GM19240 (cell line): ENCODE measurements at regions not wholly inside any gene's neighbourhood (a gene's known extent, or its start where the extent isn't known, plus 50 kb on each side); places are given as distances from the start of the nearest gene placed in this dataset.

ENCODE experiments used
- DNase-seq: peaks from one replicate; pipeline ENCODE4 v3.0.0; 2011; ENCODE audit warnings: low spot score; ENCODE audit not compliant: insufficient read length

- no peak for DNase-seq
Observed at GRCh38 chr5:173557123-173557903, 59.1 kb downstream of the BOD1 start.

GRCh38 chr5:173556142-173557028 lies 60.1 kb downstream of the BOD1 start:
- DNase-seq, result no peak

- DNase-seq, result no peak
Observed at GRCh38 chr5:173554989-173555705, 61.3 kb downstream of the BOD1 start.

GRCh38 chr5:173554038-173554955 lies 62.2 kb downstream of the BOD1 start:
- DNase-seq, result no peak

- no peak for DNase-seq
Observed at GRCh38 chr5:173550641-173551040, 65.8 kb downstream of the BOD1 start.

- no peak for DNase-seq
Observed at GRCh38 chr5:173549644-173550043, 66.8 kb downstream of the BOD1 start.

- DNase-seq, result no peak
Observed at GRCh38 chr5:173547579-173547978, 68.9 kb downstream of the BOD1 start.

- DNase-seq, result no peak
Observed at GRCh38 chr5:173542964-173543363, 73.5 kb downstream of the BOD1 start.

- DNase-seq, result no peak
Observed at GRCh38 chr5:173542159-173542558, 74.3 kb downstream of the BOD1 start.

- no peak for DNase-seq
Observed at GRCh38 chr5:173538654-173539053, 77.8 kb downstream of the BOD1 start.

GRCh38 chr5:173538018-173538417 lies 78.4 kb downstream of the BOD1 start:
- no peak for DNase-seq

GRCh38 chr5:173537228-173537627 lies 79.2 kb downstream of the BOD1 start:
- DNase-seq, result no peak

- DNase-seq, result no peak
Observed at GRCh38 chr5:173535976-173536639, 80.3 kb downstream of the BOD1 start.

- no peak for DNase-seq
Observed at GRCh38 chr5:173535166-173535975, 81.1 kb downstream of the BOD1 start.

GRCh38 chr5:173534664-173535063 lies 81.8 kb downstream of the BOD1 start:
- DNase-seq, result no peak

- no peak for DNase-seq
Observed at GRCh38 chr5:173534031-173534430, 82.4 kb downstream of the BOD1 start.

- DNase-seq, result no peak
Observed at GRCh38 chr5:173532689-173533250, 83.7 kb downstream of the BOD1 start.

GRCh38 chr5:173531863-173532262 lies 84.6 kb downstream of the BOD1 start:
- no peak for DNase-seq

GRCh38 chr5:173530547-173530946 lies 85.9 kb downstream of the BOD1 start:
- no peak for DNase-seq
